ENCODE measurements at regions not wholly inside any gene's neighbourhood (a gene's known extent, or its start where the extent isn't known, plus 50 kb on each side); places are given as distances from the start of the nearest gene placed in this dataset.
"Not testable (repeated sequence)": the region's sequence is repeated elsewhere in the genome, so short reads cannot be mapped to it uniquely, and the experiment has no call there.

GRCh38 chr6:27138406-27138805, 109.1 kb upstream of the PRSS16 start:
- H3K9ac ChIP-seq (ENCODE audit: low read depth, low read length) = peak overlapping the region; percentile 58
- no peaks in the 10 kb centered on the region for H3K27me3 ChIP-seq (ENCODE audit: control insufficient read depth, insufficient read depth, low read length)
- peaks cover 18% of the 10 kb centered on the region for H3K4me1 ChIP-seq (ENCODE audit: control insufficient read depth, insufficient read depth, low read length)
- peak overlapping the region; percentile 31 for H3K4me3 ChIP-seq (ENCODE audit: low read depth, low read length)
- H3K9me3 ChIP-seq (ENCODE audit: control insufficient read depth, insufficient read depth, low read length) = no peaks in the 10 kb centered on the region
- H3K36me3 ChIP-seq (ENCODE audit: control insufficient read depth, insufficient read depth, low read length) = no peaks in the 10 kb centered on the region

- peaks cover 18% of the 10 kb centered on the region for H3K4me1 ChIP-seq (ENCODE audit: control insufficient read depth, insufficient read depth, low read length)
- no peaks in the 10 kb centered on the region for H3K27me3 ChIP-seq (ENCODE audit: control insufficient read depth, insufficient read depth, low read length)
- H3K9ac ChIP-seq (ENCODE audit: low read depth, low read length) = peak overlapping the region; percentile 98
- H3K9me3 ChIP-seq (ENCODE audit: control insufficient read depth, insufficient read depth, low read length) = no peaks in the 10 kb centered on the region
- H3K4me3 ChIP-seq (ENCODE audit: low read depth, low read length) = peak overlapping the region; percentile 91
- H3K36me3 ChIP-seq (ENCODE audit: control insufficient read depth, insufficient read depth, low read length) = no peaks in the 10 kb centered on the region
Measured at GRCh38 chr6:27138837-27139755, 108.4 kb upstream of the PRSS16 start.

- Histone ChIP-seq H3K4me3 (ENCODE audit: low read depth, low read length) (peak overlapping the region; percentile 91), H3K36me3 (ENCODE audit: control insufficient read depth, insufficient read depth, low read length) (no peaks in the 10 kb centered on the region), H3K9ac (ENCODE audit: low read depth, low read length) (peak overlapping the region; percentile 98), H3K27me3 (ENCODE audit: control insufficient read depth, insufficient read depth, low read length) (no peaks in the 10 kb centered on the region), H3K4me1 (ENCODE audit: control insufficient read depth, insufficient read depth, low read length) (peaks cover 18% of the 10 kb centered on the region), H3K9me3 (ENCODE audit: control insufficient read depth, insufficient read depth, low read length) (no peaks in the 10 kb centered on the region)
Measured at GRCh38 chr6:27139756-27140579, 107.5 kb upstream of the PRSS16 start.

GRCh38 chr6:27140999-27141528, 106.4 kb upstream of the PRSS16 start:
- Histone ChIP-seq H3K4me1 (ENCODE audit: control insufficient read depth, insufficient read depth, low read length) (peaks cover 18% of the 10 kb centered on the region), H3K4me3 (ENCODE audit: low read depth, low read length) (peak overlapping the region; percentile 26), H3K9me3 (ENCODE audit: control insufficient read depth, insufficient read depth, low read length) (no peaks in the 10 kb centered on the region), H3K36me3 (ENCODE audit: control insufficient read depth, insufficient read depth, low read length) (no peaks in the 10 kb centered on the region), H3K27me3 (ENCODE audit: control insufficient read depth, insufficient read depth, low read length) (no peaks in the 10 kb centered on the region), H3K9ac (ENCODE audit: low read depth, low read length) (peak overlapping the region; percentile 41)

GRCh38 chr6:27141529-27142015, 105.9 kb upstream of the PRSS16 start:
- H3K9me3 ChIP-seq (ENCODE audit: control insufficient read depth, insufficient read depth, low read length) = no peaks in the 10 kb centered on the region
- no peaks in the 10 kb centered on the region for H3K27me3 ChIP-seq (ENCODE audit: control insufficient read depth, insufficient read depth, low read length)
- no peak overlapping the region for H3K9ac ChIP-seq (ENCODE audit: low read depth, low read length)
- H3K36me3 ChIP-seq (ENCODE audit: control insufficient read depth, insufficient read depth, low read length) = no peaks in the 10 kb centered on the region
- H3K4me1 ChIP-seq (ENCODE audit: control insufficient read depth, insufficient read depth, low read length) = peaks cover 16% of the 10 kb centered on the region
- peak overlapping the region; percentile 26 for H3K4me3 ChIP-seq (ENCODE audit: low read depth, low read length)

GRCh38 chr6:27143020-27143388, 104.5 kb upstream of the PRSS16 start:
- H3K4me1 ChIP-seq (ENCODE audit: control insufficient read depth, insufficient read depth, low read length); H3K36me3 ChIP-seq (ENCODE audit: control insufficient read depth, insufficient read depth, low read length); H3K9ac ChIP-seq (ENCODE audit: low read depth, low read length); H3K27me3 ChIP-seq (ENCODE audit: control insufficient read depth, insufficient read depth, low read length); H3K9me3 ChIP-seq (ENCODE audit: control insufficient read depth, insufficient read depth, low read length); H3K4me3 ChIP-seq (ENCODE audit: low read depth, low read length): not testable (repeated sequence)

GRCh38 chr6:27143474-27144026, 104.0 kb upstream of the PRSS16 start:
- Histone ChIP-seq H3K27me3 (ENCODE audit: control insufficient read depth, insufficient read depth, low read length) (no peaks in the 10 kb centered on the region), H3K4me3 (ENCODE audit: low read depth, low read length) (no peak overlapping the region), H3K4me1 (ENCODE audit: control insufficient read depth, insufficient read depth, low read length) (peaks cover 7% of the 10 kb centered on the region), H3K36me3 (ENCODE audit: control insufficient read depth, insufficient read depth, low read length) (no peaks in the 10 kb centered on the region), H3K9me3 (ENCODE audit: control insufficient read depth, insufficient read depth, low read length) (no peaks in the 10 kb centered on the region), H3K9ac (ENCODE audit: low read depth, low read length) (no peak overlapping the region)

GRCh38 chr6:27144740-27145079, 102.8 kb upstream of the PRSS16 start:
- Histone ChIP-seq H3K9ac (ENCODE audit: low read depth, low read length) (no peak overlapping the region), H3K36me3 (ENCODE audit: control insufficient read depth, insufficient read depth, low read length) (no peaks in the 10 kb centered on the region), H3K27me3 (ENCODE audit: control insufficient read depth, insufficient read depth, low read length) (no peaks in the 10 kb centered on the region), H3K9me3 (ENCODE audit: control insufficient read depth, insufficient read depth, low read length) (no peaks in the 10 kb centered on the region), H3K4me3 (ENCODE audit: low read depth, low read length) (peak overlapping the region; percentile 90), H3K4me1 (ENCODE audit: control insufficient read depth, insufficient read depth, low read length) (peaks cover 9% of the 10 kb centered on the region)

GRCh38 chr6:27145731-27146455, 101.6 kb upstream of the PRSS16 start:
- peaks cover 9% of the 10 kb centered on the region for H3K4me1 ChIP-seq (ENCODE audit: control insufficient read depth, insufficient read depth, low read length)
- H3K36me3 ChIP-seq (ENCODE audit: control insufficient read depth, insufficient read depth, low read length) = no peaks in the 10 kb centered on the region
- peak overlapping the region; percentile 90 for H3K4me3 ChIP-seq (ENCODE audit: low read depth, low read length)
- peak overlapping the region; percentile 100 for H3K9ac ChIP-seq (ENCODE audit: low read depth, low read length)
- no peaks in the 10 kb centered on the region for H3K27me3 ChIP-seq (ENCODE audit: control insufficient read depth, insufficient read depth, low read length)
- no peaks in the 10 kb centered on the region for H3K9me3 ChIP-seq (ENCODE audit: control insufficient read depth, insufficient read depth, low read length)

- not testable (repeated sequence) for H3K36me3 ChIP-seq (ENCODE audit: control insufficient read depth, insufficient read depth, low read length); H3K9me3 ChIP-seq (ENCODE audit: control insufficient read depth, insufficient read depth, low read length); H3K27me3 ChIP-seq (ENCODE audit: control insufficient read depth, insufficient read depth, low read length); H3K4me1 ChIP-seq (ENCODE audit: control insufficient read depth, insufficient read depth, low read length)
- Histone ChIP-seq H3K9ac (ENCODE audit: low read depth, low read length) (peak overlapping the region; percentile 100), H3K4me3 (ENCODE audit: low read depth, low read length) (peak overlapping the region; percentile 90)
Measured at GRCh38 chr6:27146456-27146705, 101.1 kb upstream of the PRSS16 start.
